Astrocyte (in vitro differentiated cells and primary cell): ENCODE measurements at regions not wholly inside any gene's neighbourhood (a gene's known extent, or its start where the extent isn't known, plus 50 kb on each side); places are given as distances from the start of the nearest gene placed in this dataset.

Source experiments
- DNase-seq: peaks from one replicate; pipeline ENCODE4 v3.0.0-alpha.2; 2010; ENCODE audit warnings: low read depth
- FAIRE-seq: peaks from 2 replicates; lab custom pipeline; 2011; peaks lifted over from hg19 to GRCh38; lab: Jason Lieb, UNC
- H2AFZ ChIP-seq: 2 replicates; pipeline ENCODE4 v1.6.0; 2012; ENCODE audit warnings: low read depth, low read length, inconsistent platforms
- H3K27ac ChIP-seq: 2 replicates; pipeline ENCODE4 v1.5.1; 2011; ENCODE audit warnings: low read depth, low read length, inconsistent platforms
- H3K27me3 ChIP-seq: 2 replicates; pipeline ENCODE4 v1.6.0; 2011; ENCODE audit warnings: low read length, inconsistent platforms; ENCODE audit not compliant: insufficient read depth
- H3K36me3 ChIP-seq: 2 replicates; pipeline ENCODE4 v1.5.1; 2011; ENCODE audit warnings: low read length, inconsistent platforms; ENCODE audit not compliant: insufficient read depth
- H3K4me1 ChIP-seq: 2 replicates; pipeline ENCODE4 v1.5.1; 2011; ENCODE audit warnings: low read length, inconsistent platforms; ENCODE audit not compliant: insufficient read depth
- H3K4me2 ChIP-seq: 2 replicates; pipeline ENCODE4 v1.6.0; 2012; ENCODE audit warnings: low read length, inconsistent platforms
- H3K4me3 ChIP-seq: 2 replicates; pipeline ENCODE4 v1.5.1; 2011; ENCODE audit warnings: low read depth, mild to moderate bottlenecking, low read length, inconsistent platforms; ENCODE audit not compliant: insufficient read depth
- H3K79me2 ChIP-seq: 2 replicates; pipeline ENCODE4 v1.6.0; 2012; ENCODE audit warnings: mild to moderate bottlenecking, low read length, inconsistent platforms; ENCODE audit not compliant: insufficient read depth
- H3K9ac ChIP-seq: 2 replicates; pipeline ENCODE4 v1.6.0; 2012; ENCODE audit warnings: mild to moderate bottlenecking, low read length, inconsistent platforms
- H3K9me3 ChIP-seq: 2 replicates; pipeline ENCODE4 v1.5.1; 2012; ENCODE audit warnings: low read depth, mild to moderate bottlenecking, low read length, inconsistent platforms; ENCODE audit not compliant: insufficient read depth
- H4K20me1 ChIP-seq: 2 replicates; pipeline ENCODE4 v1.6.0; 2012; ENCODE audit warnings: low read length, inconsistent platforms; ENCODE audit not compliant: insufficient read depth
- H3K27ac Mint-ChIP-seq: one replicate; pipeline ENCODE4 v1.8.0; 2021; ENCODE audit warnings: mild to moderate bottlenecking, mixed read lengths; ENCODE audit not compliant: unreplicated experiment
- H3K27me3 Mint-ChIP-seq: one replicate; pipeline ENCODE4 v1.8.0; 2021; ENCODE audit warnings: low read depth, mixed read lengths; ENCODE audit not compliant: unreplicated experiment
- H3K36me3 Mint-ChIP-seq: one replicate; pipeline ENCODE4 v1.8.0; 2021; ENCODE audit warnings: low read depth, mixed read lengths; ENCODE audit not compliant: unreplicated experiment
- H3K4me1 Mint-ChIP-seq: one replicate; pipeline ENCODE4 v1.8.0; 2021; ENCODE audit warnings: low read depth, mixed read lengths; ENCODE audit not compliant: unreplicated experiment
- H3K4me3 Mint-ChIP-seq: one replicate; pipeline ENCODE4 v1.8.0; 2021; ENCODE audit warnings: mild to moderate bottlenecking, moderate library complexity, mixed read lengths; ENCODE audit not compliant: unreplicated experiment
- H3K9me3 Mint-ChIP-seq: one replicate; pipeline ENCODE4 v1.8.0; 2021; ENCODE audit warnings: mild to moderate bottlenecking, mixed read lengths; ENCODE audit not compliant: unreplicated experiment
- CTCF ChIP-seq: IDR thresholded peaks from 2 replicates; pipeline ENCODE4 v1.5.1; 2011; ENCODE audit warnings: low read depth, mild to moderate bottlenecking, inconsistent platforms, low read length, moderate library complexity; ENCODE audit not compliant: insufficient read depth
- EZH2 ChIP-seq: IDR thresholded peaks from 2 replicates; pipeline ENCODE4 v1.6.1; 2012; ENCODE audit warnings: mild to moderate bottlenecking, low read length, inconsistent platforms; ENCODE audit not compliant: insufficient read depth

GRCh38 chr3:194768586-194768985 is 82.9 kb downstream of the FAM43A start:
- Histone ChIP-seq H3K4me1 (peaks cover 9% of the 10 kb centered on the region), H3K4me2 (peak overlapping the region; percentile 62), H3K27me3 (no peaks in the 10 kb centered on the region), H3K9ac (no peak overlapping the region), H3K9me3 (no peaks in the 10 kb centered on the region), H2AFZ (peak overlapping the region; percentile 33), H3K27ac (no peak overlapping the region), H3K4me3 (no peak overlapping the region), H3K36me3 (no peaks in the 10 kb centered on the region), H4K20me1 (no peaks in the 10 kb centered on the region), H3K79me2 (no peaks in the 10 kb centered on the region)
- no peak for FAIRE-seq
- Mint-ChIP-seq H3K27me3 (peaks cover 28% of the 10 kb centered on the region), H3K9me3 (no peaks in the 10 kb centered on the region), H3K36me3 (no peaks in the 10 kb centered on the region), H3K4me1 (peaks cover 8% of the 10 kb centered on the region), H3K4me3 (peak overlapping the region; percentile 80), H3K27ac (no peak overlapping the region)
- TF ChIP-seq EZH2, result no peak
- no peak for DNase-seq

- H3K27me3 Mint-ChIP-seq, result peaks cover 29% of the 10 kb centered on the region
- H2AFZ ChIP-seq, result peak overlapping the region; percentile 81
- H3K9me3 ChIP-seq, result no peaks in the 10 kb centered on the region
- peak; percentile 91 for DNase-seq
- TF ChIP-seq EZH2 (no peak), CTCF (no peak)
- H3K4me1 ChIP-seq, result peaks cover 9% of the 10 kb centered on the region
- H3K36me3 ChIP-seq, result no peaks in the 10 kb centered on the region
- H3K27ac ChIP-seq, result no peak overlapping the region
- no peaks in the 10 kb centered on the region for H3K36me3 Mint-ChIP-seq
- FAIRE-seq, result no peak
- no peak overlapping the region for H3K27ac Mint-ChIP-seq
- peak overlapping the region; percentile 49 for H3K4me3 ChIP-seq
- no peaks in the 10 kb centered on the region for H3K79me2 ChIP-seq
- peak overlapping the region; percentile 80 for H3K4me3 Mint-ChIP-seq
- H4K20me1 ChIP-seq, result no peaks in the 10 kb centered on the region
- peak overlapping the region; percentile 83 for H3K4me2 ChIP-seq
- no peaks in the 10 kb centered on the region for H3K9me3 Mint-ChIP-seq
- H3K4me1 Mint-ChIP-seq, result peaks cover 8% of the 10 kb centered on the region
- peak overlapping the region; percentile 19 for H3K9ac ChIP-seq
- no peaks in the 10 kb centered on the region for H3K27me3 ChIP-seq
Measured at GRCh38 chr3:194769020-194769643, 83.4 kb downstream of the FAM43A start.

- Histone ChIP-seq H3K9ac (no peak overlapping the region), H3K79me2 (no peaks in the 10 kb centered on the region), H3K4me1 (peaks cover 9% of the 10 kb centered on the region), H3K4me3 (no peak overlapping the region), H3K27me3 (peaks cover 19% of the 10 kb centered on the region), H3K36me3 (no peaks in the 10 kb centered on the region), H3K9me3 (no peaks in the 10 kb centered on the region), H3K4me2 (peak overlapping the region; percentile 62), H4K20me1 (no peaks in the 10 kb centered on the region), H2AFZ (peak overlapping the region; percentile 47), H3K27ac (no peak overlapping the region)
- Mint-ChIP-seq H3K4me1 (peaks cover 8% of the 10 kb centered on the region), H3K9me3 (peaks cover 2% of the 10 kb centered on the region), H3K27me3 (peaks cover 52% of the 10 kb centered on the region), H3K4me3 (no peak overlapping the region), H3K36me3 (peaks cover 3% of the 10 kb centered on the region), H3K27ac (no peak overlapping the region)
- no peak for DNase-seq
- FAIRE-seq, result no peak
- TF ChIP-seq CTCF (no peak), EZH2 (no peak)
Measured at GRCh38 chr3:194772241-194773000, 86.7 kb downstream of the FAM43A start.
